Right forelimb (tissue), 1 donor: ENCODE measurements at regions not wholly inside any gene's neighbourhood (a gene's known extent, or its start where the extent isn't known, plus 50 kb on each side); places are given as distances from the start of the nearest gene placed in this dataset.

ENCODE experiments used
- DNase-seq: peaks from one replicate; pipeline ENCODE4 v3.0.0-alpha.2; 2018

DNA sequence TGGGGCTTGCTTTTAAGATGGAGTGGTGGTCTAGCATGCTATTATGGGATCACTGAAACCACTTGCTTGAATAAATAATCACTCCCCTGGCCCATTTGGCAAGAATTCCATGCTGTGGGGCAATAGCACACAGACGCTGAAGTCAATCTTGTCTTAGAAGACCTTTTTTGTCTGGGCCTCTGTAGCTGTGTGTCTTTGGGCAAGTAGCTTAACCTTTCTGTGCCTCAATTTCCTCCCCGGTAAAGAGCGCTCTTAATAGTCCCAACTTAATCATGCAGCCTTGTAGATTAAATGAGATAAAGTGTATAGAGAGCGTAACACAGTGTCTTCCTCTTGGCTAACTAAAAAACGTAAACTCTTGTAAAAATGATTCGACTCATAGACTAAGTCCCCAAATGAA, 125.4 kb upstream of the IGSF21 start:
- no peak for DNase-seq

DNA sequence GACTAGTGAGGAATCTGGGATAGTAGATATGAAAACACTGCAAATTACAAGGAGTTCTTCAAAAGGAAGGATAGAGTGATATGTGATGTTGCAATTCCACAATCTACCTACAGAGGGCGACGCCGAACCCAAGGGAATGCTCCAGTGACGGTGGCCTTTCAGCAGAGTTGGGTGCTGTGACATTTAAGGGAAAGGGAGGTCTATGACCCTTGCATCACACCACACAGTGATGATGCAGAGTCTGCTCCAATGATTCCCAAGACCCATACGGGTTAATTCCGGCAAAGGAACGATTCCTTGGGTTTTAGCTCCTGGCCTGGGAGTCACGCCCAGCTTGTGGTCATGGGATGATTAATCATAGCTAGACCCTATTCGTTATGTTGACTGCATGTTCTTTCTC, 123.0 kb upstream of the IGSF21 start:
- DNase-seq, result no peak

DNA sequence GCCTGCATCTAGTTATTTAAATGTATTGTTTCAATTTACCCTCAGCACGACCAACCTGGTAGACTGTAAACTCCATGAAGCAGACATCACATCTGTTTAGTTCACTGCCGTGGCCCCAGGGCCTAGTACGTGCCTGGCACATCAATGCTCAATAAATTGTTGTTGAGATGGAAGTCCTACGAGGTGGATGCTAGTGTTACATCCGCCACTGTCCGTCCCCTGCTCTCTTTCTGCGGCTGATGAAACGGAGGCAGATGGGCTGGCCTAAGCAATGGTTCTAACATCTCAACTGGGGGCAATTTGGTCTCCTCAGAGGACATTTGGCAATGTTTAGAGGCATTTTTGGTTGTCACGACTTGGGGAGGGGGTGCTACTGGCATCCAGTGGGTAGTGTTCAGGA, 121.4 kb upstream of the IGSF21 start:
- DNase-seq, result no peak

DNA sequence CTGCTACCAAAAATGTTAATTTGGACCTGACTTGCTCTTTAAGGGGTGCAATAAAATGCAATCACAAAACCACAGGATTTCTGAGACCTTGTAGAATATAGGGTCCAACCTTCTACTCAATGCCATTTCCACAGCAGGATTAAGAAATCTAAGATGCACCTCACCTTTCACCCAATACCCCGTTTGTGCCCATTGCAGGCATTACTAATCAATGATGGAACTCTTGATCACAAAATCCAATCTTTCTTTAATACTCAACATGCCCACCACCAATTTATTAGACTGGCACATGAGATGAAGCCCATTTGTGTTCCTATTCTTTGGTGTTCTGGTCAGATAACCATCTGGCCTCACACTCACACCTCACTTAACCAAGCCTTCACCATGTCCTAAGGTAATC, 117.2 kb upstream of the IGSF21 start:
- no peak for DNase-seq

DNA sequence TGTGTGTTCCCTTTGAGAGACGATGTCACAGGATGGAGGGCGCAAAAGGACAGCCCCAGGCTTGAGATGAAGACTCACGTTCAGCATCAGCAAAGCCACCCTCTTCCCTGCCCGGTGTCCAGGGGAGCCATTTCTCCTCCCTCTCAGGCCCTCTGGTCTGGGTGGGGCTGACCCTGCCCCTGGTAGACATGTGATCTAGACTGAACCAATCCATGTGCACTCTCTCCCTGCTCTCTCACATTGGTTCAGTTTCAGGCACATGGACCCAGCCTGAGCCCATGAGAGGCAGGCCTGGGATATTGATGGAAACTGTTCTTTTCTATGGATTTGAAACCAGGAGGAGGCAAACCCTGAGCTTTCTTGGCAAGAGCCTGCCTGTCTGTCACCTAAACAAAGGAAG, 115.6 kb upstream of the IGSF21 start:
- DNase-seq, result no peak

DNA sequence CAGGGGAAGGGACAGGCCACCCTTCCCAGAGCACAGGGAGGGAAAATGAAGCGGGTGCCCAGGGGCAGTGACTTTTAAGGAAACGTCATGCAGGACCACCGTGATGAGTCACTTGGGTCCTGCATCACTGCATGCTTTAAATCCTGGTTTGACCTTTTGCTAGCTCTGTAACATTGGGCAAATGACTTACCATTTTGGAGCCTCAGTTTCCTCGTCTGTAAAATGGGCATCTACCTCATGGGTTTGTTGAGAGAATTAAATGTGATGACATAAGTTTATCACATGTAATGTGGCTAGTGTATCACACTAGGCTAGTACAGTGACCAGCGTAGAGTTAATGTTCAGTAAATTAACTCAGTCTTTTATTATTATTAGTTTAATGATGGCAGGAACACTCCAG, 114.8 kb upstream of the IGSF21 start:
- no peak for DNase-seq

DNA sequence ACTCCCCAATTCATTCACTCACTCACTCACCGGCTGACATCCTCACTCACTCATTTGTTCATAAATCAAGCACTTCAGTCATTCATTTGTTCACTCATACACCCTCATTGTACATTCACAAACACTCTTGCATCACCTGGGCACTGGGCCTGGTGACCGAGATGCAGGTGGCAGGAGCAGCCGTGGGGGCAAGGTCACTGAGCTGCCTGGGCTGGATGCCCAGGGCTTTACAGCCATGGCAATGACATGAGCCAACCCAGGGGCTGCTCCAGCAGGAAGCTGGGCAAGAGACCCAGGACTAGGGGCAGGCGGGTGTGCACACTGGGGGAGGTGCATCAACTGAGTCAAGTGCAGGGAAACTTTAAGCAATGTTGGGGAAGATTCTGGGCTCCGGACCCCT, 113.6 kb upstream of the IGSF21 start:
- DNase-seq, result no peak

DNA sequence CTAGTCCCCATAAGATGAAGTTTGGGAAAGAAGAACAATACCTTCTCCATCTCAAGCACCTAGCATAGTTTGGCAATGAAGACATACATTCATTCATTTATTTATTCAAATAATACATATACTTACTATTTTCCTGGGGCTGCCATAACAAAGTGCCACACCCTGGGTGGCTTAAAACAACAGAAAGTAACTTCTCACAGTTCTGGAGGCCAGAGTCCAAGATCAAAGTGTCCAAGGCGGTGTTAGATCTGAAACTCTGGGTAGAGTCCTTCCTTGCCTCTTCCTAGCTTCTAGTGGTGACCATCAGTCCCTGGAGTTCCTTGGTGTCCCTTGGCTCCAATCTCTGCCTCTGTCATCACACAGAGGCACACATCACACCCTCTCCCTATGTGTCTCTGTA, 112.1 kb upstream of the IGSF21 start:
- no peak for DNase-seq

DNA sequence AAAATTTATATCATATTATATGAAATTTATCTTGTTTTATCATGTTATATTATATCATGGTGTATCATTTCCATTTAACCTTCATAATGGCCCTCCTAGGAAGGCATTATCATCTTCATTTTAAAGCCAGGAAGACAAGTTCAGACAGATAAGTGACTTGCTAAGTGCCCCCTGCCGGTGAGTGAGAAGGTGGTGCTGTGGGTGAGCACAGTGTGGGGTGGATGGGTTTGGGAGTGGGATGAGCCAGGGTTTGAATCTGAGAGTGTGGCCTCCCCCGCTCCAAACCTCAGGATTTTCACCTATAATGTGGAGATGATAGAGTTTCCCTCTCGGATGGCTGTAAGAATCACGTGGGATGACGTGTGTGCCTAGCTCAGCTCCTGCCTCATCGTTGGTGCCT, 108.7 kb upstream of the IGSF21 start:
- DNase-seq, result no peak

DNA sequence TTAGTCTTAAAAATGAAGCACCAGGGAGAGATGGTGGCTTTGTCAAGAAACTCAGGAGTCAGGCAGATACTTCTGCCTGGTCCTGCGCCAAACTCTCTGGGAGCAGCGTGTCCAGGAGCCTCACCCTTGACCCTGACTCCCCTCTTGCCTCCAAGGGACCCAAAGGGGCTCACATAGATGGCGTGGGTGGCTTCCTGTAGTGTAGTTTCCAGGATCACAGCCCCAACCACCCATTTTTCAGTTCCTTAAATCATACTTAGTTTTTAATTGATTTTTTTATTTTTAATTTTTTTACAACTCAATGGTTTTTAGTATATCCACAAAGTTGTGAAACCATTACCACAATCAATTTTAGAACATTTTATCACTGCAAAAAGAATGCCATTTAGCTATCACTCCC, 107.7 kb upstream of the IGSF21 start:
- DNase-seq, result no peak

DNA sequence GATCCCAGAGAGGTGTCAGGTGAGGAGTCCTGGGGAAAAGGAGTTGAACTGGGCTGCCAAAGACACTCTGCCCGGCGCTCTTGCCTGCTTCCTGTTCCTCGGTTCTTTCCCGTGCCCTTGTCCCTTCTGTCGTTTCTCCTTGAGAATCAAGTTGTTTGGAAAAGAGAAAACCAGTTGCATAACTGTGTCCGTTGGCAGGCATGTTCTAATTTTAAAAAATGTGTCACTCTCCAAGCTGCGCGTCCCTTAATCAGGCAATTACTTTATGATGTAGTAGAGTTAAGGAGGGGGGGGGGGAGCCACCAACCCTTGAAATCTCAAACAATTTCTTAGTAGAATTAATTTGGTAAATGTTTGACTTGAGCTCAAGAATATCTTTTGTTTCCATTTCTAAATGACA, 105.9 kb upstream of the IGSF21 start:
- DNase-seq, result no peak

DNA sequence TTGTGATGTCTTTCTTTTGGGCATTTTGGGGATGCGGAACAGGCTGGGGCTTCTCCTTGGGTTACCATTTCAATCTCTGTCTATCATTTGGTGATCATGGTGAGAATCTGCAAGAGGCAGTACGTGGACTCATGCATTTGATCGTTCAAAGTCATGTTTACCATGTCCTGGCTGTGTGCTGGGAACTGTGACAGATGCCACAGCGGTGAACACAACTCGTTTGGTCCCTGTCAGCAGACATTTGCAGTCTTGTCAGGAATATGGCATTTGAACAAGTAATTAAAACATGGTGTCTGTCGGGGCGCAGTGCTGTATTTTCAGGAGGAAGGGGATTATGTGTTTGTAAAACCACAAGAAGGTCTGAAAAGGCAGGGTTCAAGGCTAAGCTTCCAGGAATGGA, 103.3 kb upstream of the IGSF21 start:
- no peak for DNase-seq

DNA sequence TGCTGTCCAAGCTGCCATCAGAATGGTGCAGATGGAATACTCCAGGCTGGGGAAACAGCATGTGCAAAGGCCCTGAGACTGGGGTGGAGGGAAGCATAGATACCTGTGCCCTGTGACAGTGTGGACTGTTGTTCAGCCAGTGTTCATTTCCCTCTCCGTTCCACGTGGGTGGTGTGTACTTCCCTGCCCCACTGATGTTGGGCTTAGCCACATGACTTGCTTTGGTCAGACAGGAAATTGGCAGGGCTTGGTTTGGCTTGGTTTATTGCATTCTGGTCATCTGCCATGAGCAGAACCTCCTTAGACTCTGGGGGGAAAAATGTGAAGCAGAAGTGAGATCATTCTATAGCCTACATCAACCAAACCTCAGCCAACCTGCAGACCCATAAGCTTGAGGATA, 102.4 kb upstream of the IGSF21 start:
- DNase-seq, result no peak

DNA sequence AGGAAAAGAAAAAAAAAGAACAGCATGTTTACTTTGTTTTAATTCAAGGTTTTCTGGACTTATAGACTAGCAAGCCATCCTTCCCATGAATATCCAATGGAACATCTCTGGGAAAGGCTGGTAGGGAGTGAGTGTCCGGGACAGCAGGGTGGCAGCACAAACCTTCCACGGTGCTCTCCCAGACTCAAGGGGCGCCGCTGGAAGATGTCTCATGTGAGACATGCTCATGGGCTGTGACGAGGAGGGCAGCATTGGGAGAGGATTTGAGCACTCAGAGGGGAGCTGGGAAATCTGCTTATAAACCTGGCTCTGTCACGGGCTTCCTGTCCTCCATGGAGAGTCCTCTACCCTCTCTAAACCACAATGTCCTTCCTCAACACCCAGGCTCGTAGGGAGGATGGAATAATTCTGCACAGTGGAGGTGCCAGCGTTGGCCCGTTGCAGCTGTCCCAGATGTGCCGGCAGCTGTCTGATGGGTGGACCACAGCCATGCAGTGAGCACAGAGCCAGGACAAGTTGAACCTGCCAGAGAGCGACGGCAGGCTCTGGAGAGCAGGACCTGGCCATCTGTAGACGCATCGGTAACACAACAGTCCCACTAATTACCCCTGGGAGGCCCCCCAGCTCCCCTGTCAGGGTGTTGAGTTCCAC, 100.1 kb upstream of the IGSF21 start:
- DNase-seq, result no peak

DNA sequence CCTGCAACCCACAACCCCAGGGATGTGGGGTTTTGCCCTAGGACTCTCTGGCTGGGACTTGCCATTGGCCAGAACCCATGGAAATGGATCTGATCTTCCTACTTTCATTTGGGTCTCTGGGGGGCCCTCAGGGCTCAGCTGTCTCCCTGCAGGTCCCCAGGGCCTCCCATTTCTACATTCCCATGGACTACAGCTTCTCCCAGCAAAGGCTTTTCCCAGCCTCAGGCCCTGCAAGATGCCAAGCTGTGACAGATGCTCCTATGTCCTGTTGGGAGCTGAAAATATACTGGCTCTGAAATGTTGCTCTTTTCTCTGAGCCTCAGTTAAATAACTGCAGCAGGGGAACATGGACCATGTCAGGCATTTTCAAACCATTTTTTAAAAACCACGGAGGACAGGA, 99.5 kb upstream of the IGSF21 start:
- no peak for DNase-seq

DNA sequence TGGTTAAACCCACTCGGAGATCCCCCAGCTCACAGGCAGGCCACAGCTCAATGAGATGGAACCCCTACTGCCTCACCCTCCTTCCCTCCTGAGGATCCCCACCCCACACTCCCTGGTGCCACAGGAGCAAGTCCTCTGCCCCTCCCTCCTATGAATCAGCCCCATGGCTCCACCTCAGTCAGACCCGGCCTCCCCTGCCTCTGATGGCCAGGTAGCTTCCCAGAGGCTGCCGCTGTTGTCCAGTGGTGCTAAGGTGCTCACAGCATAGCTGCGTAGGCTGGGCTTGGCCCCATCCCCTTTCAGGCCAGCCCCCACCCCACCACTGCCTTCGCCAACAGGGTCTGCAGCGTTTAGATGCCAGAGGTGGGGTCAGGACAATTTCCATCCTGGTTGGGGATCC, 98.5 kb upstream of the IGSF21 start:
- DNase-seq, result no peak

DNA sequence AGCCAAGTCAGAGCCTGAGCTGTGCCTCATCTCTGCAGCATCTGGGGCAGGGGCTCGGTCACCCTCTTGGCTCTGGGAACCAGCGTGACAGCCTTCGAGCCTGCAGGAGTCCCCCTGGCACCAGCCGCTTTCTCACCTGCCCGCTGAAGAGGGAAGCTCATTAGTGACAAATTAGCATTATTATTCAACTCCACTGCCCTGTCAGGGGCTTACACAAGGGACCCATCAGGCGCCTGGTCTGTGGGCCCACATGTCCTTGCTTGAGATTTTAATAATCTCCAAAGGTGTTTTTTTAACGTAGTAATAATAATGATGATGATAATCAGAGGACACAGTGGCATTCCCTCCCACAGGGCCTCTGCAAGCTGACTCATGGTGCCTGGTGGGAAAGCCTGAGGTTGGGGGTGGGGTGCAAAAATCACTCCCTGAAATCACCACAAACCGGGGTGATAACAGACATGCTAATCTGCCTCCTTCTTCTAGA, 98.1 kb upstream of the IGSF21 start:
- no peak for DNase-seq

DNA sequence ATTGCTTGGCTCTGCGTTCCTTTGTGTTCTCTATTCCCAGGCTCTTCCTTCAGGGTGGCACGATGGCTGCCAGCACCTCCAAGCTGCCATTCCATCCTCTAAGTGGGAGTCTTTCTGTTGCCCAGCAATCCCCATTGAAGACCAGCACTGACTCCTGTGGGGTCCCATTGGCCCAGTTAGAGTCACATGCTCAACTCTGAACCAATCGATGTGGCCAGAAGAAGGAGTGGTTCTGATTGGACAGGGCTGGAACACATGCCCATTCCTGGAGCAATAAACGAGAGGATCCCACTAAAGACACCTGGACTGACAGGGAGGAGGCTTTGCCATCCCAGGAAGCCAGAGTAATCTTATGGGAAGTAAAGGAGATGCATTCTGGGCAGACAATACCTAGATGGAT, 97.2 kb upstream of the IGSF21 start:
- DNase-seq, result no peak

DNA sequence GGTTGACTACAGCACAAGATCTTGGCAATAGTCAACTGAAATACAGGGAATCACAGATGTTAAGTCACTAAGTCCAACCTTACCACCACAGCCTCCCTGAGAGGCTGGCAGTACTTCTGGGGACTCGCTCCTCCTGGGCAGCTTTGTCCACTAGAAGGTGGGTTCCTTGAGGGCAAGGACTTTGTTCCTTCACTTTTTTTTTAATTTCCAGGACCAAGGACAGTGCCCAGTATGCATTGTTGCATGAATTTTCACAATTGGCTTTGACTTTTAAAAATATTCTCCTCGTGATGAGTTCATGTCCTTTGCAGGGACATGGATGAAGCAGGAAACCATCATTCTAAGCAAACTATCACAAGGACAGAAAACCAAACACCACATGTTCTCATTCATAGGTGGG, 96.7 kb upstream of the IGSF21 start:
- DNase-seq, result no peak

DNA sequence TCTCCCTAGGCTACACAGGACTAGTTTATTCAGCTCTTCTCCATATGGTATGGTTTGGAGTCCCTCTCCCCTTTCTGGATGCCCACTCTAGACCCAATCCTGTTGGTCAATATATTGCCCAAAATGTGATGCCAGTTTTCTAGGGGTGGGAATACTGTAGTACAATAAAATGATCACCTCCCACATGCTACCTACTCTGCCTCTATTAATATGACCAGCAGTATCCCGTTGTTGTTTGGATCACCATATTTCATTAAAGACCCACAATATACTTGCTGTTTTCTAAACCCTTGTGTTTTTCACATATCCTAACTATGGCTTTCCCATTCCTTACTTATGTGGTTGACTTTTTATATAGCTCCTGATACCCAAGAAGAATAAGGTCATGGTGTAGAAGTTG, 95.9 kb upstream of the IGSF21 start:
- DNase-seq, result no peak

DNA sequence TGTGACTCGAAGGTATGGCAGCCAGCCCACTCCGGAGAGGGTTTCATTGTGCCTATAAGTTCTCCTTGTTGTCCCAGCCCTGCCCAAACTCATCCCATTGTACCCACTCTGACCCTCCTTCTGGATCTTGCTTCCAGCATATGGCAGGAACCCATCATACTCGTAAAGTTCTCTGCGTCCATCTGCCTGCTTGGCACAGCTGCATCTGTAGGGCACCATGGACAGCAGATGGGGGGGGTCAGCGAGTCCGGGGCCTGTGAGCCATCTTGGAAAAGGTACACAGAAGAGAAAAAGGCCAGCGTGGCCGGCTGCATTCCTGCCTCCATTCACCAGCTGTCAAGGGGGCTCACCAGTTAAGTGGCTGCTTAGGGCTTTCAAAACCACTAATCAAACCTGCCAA, 94.9 kb upstream of the IGSF21 start:
- DNase-seq, result no peak

DNA sequence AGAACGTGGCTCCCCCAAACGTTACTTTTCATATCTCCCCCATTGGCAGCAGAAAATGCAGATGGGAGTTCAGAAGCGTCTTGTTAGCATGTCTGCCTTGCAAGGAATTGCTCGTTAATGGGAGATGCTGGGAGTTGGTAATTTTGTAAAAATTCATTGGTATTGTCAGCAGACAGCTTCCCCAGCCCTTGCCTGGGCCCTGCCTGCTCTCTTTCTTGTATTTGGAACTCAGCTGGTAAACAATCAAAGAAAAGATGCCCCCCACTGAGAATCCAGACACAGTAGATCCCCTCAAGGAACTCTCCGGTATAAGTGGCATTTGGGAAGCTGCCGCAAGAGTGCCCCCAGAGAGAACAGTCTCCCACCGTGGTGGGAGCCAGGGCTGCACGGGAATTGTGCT, 94.4 kb upstream of the IGSF21 start:
- DNase-seq, result no peak

DNA sequence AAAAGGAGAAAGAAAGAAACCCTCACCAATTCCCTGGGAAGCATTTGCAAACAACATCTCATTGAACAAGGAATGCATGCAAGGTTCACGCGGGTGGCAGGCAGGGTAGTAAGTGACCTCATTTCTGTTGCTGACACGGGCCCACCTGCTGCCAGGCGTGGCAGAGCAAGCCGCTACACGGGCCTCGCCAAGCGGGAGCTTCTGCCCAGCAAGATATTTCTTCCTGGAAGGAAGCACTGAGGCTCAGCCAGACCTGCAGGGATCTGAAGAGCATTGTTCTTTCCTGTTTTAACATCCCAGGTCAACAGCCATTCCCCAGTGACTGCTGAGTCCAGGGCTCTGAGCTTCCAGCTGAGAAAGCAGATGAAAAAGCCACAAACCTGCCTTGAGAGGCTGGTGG, 91.9 kb upstream of the IGSF21 start:
- DNase-seq, result no peak

DNA sequence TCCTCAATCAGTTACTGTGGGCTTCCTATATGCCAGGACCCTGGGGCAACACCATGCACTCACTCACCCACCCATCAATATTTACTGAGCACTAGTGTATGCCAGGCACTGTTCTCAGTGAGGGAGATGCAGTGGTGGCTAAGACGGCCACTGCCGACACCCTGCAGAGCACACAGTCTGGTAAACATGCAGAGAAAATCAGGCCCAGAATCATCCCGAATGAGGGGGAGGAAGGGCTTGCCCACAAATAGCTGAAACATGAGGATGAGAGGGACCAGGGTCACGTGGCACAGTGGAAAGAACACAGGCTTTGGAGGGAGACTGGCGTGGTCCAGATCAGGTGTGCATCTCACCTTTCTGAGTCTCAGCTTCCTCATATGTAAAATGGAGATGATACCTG, 89.2 kb upstream of the IGSF21 start:
- DNase-seq, result no peak

DNA sequence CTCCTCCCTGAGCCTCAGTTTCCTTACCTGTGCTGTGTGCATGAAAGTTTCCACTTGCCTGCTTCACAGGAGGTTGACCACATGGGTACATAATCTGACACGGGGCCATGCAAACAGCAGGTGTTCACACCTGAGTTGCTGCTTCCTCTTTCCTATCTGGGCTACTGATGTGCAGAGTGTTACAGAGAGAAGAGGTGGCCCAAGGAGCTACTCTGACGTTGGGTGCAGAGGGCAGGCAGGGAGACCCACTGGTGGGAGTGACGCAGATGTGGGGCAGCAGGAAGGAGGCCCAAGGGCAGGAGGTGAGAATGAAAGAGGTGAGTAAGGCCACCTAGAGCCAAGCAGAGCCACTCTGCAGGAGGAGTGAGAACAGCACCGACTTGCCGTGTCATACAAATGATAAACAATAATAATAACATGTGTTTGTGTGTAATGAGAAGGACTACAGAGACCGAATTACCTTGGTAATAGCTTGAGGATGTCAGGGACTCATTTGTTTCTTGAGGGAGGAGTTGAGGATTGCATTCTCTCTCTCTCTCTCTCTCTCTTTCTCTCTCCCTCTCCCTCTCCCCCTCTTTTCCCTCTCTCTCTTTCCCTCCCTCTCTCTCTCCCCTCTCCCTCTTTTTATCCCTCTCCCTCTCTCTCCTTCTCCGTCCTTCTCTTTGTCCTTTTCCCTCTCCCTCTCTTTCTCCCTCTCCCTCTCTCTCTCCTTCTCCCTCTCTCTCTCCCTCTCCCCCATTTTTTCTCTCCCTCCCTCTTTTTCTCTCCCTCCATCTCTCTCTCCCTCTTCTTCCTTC, 87.4 kb upstream of the IGSF21 start:
- DNase-seq, result no peak
